ENCODE measurements at regions not wholly inside any gene's neighbourhood (a gene's known extent, or its start where the extent isn't known, plus 50 kb on each side); places are given as distances from the start of the nearest gene placed in this dataset.

DNA sequence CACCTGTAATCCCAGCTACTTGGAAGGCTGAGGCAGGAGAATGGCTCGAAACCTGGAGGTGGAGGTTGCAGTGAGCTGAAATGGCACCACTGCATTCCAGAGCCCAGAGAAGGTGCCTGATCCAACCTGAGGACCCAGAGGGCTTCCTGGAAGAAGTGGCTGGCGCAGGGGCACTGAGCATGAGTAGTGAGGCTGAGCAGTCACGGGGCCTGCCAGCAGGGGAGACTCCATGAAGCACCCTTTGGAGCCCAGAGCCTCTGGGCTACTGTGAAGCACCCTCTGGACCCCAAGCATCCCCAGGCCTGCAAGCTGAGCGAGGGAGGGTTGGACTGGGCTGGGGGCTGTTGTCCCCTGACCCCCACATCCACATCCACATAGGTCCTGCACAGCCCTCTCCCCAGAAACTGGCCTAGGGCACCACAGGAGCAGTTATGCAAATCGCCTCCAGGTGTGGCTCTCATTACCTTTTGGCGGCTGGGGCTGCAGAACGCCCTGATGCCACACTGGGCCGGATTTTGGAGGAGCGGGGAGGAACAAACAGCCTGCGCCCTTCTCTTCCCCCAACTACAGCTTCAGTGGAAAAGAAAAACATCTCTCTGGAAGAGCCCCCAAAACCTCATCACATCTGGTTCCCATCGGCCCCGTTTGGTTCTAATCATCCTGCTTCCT, 78.2 kb upstream of the TARDBP start:
- Mint-ChIP-seq H3K9me3 (no peaks in the 10 kb centered on the region), H3K4me3 (no peak overlapping the region), H3K27ac (no peak overlapping the region), H3K4me1 (ENCODE audit: unreplicated experiment) (peaks cover 8% of the 10 kb centered on the region), H3K27me3 (no peaks in the 10 kb centered on the region), H3K36me3 (no peaks in the 10 kb centered on the region)
- DNase-seq (ENCODE audit: extremely low spot score, unreplicated experiment): no peak
- TF ChIP-seq, protein P1, sequence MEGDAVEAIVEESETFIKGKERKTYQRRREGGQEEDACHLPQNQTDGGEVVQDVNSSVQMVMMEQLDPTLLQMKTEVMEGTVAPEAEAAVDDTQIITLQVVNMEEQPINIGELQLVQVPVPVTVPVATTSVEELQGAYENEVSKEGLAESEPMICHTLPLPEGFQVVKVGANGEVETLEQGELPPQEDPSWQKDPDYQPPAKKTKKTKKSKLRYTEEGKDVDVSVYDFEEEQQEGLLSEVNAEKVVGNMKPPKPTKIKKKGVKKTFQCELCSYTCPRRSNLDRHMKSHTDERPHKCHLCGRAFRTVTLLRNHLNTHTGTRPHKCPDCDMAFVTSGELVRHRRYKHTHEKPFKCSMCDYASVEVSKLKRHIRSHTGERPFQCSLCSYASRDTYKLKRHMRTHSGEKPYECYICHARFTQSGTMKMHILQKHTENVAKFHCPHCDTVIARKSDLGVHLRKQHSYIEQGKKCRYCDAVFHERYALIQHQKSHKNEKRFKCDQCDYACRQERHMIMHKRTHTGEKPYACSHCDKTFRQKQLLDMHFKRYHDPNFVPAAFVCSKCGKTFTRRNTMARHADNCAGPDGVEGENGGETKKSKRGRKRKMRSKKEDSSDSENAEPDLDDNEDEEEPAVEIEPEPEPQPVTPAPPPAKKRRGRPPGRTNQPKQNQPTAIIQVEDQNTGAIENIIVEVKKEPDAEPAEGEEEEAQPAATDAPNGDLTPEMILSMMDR (conservative IDR thresholded peaks at IDR 0.05): no peak

DNA sequence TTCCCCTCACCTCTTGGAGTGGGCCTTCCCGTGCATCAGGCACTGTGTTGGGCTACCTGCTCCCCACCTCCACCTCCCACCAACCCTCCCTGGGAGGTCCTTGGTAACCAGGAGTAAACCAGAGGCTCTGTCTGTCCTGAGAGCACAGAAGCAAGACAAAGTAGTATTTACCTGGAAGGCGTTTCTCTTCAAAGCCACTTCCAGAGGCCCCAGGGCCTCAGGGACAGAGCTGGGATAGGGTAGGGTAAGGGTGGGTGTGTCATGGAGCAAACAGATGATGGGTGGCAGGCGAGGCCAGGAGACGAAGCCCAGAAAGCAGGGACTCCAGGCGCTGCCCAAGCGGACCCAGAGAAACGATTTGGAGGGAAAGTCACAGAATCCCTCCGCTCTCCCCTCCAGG, 77.2 kb upstream of the TARDBP start:
- H3K4me3 Mint-ChIP-seq: no peak overlapping the region
- no peaks in the 10 kb centered on the region for H3K36me3 Mint-ChIP-seq
- H3K27me3 Mint-ChIP-seq: peaks cover 8% of the 10 kb centered on the region
- H3K9me3 Mint-ChIP-seq: no peaks in the 10 kb centered on the region
- TF ChIP-seq, protein P1 (conservative IDR thresholded peaks at IDR 0.05): no peak
- DNase-seq (ENCODE audit: extremely low spot score, unreplicated experiment): no peak
- H3K27ac Mint-ChIP-seq: no peak overlapping the region
- H3K4me1 Mint-ChIP-seq (ENCODE audit: unreplicated experiment): peaks cover 18% of the 10 kb centered on the region

DNA sequence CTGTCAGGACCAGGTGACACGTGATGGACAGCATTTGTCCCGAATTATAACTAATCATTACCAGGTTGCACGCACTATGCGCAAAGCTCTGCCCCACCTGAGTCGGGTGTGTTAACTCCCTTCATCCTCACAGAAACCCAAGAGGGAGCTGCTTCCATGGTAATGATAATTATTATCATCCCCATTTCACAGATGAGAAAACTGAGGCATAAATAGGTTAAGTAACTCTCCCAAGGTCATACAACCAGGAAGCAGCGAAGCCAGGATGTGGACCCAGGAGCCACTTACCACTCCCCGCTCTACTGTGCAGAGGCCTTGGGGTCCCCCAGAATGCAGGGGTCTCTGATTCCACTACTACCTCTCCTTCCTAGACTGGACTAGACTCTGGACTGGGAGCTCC, 76.7 kb upstream of the TARDBP start:
- TF ChIP-seq, protein P1 (conservative IDR thresholded peaks at IDR 0.05): no peak
- no peaks in the 10 kb centered on the region for H3K9me3 Mint-ChIP-seq

DNA sequence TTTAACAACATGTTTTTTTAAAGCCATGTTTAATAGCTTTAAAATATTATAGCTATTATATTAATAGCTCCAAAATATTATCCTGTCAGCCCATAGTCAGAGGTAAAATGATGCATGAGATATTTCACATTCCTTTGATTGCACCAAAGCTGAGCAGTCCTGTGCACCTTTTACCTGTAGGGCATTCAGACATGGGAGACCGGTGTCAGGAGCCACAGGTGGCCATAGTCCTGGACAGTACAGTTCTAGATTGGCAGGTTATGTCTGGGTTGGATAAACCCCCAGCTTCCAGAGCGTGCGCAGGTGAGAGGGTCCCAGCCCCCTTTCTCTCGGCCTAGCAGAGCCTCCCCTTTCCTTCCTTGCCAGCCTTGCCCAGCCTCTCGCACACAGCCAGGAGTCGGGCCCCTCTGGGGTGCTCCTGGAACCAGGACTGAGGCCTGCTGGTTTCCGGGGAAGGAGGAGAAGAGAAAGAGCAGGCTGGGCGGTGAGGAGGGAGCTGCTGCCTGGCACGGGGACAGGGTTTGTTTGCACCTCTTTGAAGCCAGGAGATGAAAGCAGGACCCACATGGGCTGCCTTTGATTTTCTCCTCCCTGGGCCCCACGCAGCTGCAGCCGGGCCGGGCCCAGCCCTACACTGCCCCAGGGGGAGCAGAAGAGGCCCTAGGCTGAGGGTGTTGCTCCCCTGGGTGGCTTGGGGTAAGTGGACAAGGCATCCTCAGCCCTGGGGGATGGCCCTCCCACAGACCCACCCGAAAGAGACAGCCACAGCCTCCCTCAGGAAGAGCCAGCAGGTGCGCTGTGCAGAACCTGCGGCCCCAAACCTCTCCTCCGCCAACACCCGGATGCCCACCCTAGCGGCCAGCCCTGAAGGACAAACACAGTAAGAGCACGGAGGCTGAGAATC, 75.2 kb upstream of the TARDBP start:
- TF ChIP-seq, protein P1 (conservative IDR thresholded peaks at IDR 0.05): no peak
- no peaks in the 10 kb centered on the region for H3K36me3 Mint-ChIP-seq
- H3K27me3 Mint-ChIP-seq: peaks cover 8% of the 10 kb centered on the region
- H3K4me1 Mint-ChIP-seq (ENCODE audit: unreplicated experiment): peaks cover 19% of the 10 kb centered on the region
- H3K27ac Mint-ChIP-seq: peak overlapping the region; percentile 31
- no peak overlapping the region for H3K4me3 Mint-ChIP-seq
- no peaks in the 10 kb centered on the region for H3K9me3 Mint-ChIP-seq
- DNase-seq (ENCODE audit: extremely low spot score, unreplicated experiment): no peak

More for the DNA sequence above, 76.7 kb upstream of the TARDBP start:
- Mint-ChIP-seq H3K4me1 (ENCODE audit: unreplicated experiment) (peaks cover 19% of the 10 kb centered on the region), H3K36me3 (no peaks in the 10 kb centered on the region), H3K27ac (no peak overlapping the region), H3K4me3 (no peak overlapping the region), H3K27me3 (peaks cover 8% of the 10 kb centered on the region)
- DNase-seq (ENCODE audit: extremely low spot score, unreplicated experiment): no peak

DNA sequence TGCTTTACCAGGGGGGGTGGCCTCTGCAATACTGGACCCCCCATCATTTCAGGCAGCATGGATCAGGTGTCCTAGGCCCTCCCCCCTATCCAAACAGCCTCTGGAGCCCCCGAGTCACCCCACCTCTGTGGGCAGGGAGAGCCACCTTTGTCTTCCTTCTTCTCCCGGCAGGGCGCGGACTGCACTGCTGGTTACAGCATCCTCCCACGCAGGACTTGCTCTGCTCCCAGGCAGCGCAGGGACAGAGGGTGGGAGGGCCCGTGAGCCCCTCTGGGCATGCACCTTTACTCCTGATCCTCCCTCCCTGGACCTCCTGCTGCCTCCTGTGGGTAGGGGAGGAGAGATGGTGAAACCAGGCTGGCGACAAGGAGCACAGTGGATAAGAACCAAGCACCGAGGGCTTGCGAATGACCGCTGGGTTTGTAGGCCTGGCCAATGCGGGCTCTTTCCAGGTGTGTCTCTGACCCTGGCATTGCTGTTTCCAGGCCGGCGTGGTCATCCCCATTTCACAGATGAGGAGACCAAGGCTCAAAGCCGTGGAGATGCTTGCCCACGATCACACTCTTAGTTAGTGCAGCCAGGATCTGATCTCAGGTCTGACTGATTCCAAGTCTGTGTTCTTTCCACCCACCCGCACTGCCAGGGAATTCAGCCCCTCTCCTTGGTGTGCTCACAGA, 73.6 kb upstream of the TARDBP start:
- no peak overlapping the region for H3K4me3 Mint-ChIP-seq
- no peak for DNase-seq (ENCODE audit: extremely low spot score, unreplicated experiment)
- no peak overlapping the region for H3K27ac Mint-ChIP-seq
- no peaks in the 10 kb centered on the region for H3K36me3 Mint-ChIP-seq
- H3K9me3 Mint-ChIP-seq: no peaks in the 10 kb centered on the region
- peaks cover 23% of the 10 kb centered on the region for H3K4me1 Mint-ChIP-seq (ENCODE audit: unreplicated experiment)
- TF ChIP-seq, protein P1 (conservative IDR thresholded peaks at IDR 0.05): no peak
- peaks cover 11% of the 10 kb centered on the region for H3K27me3 Mint-ChIP-seq
